Suppressor macrophage (primary cell): ENCODE measurements at regions not wholly inside any gene's neighbourhood (a gene's known extent, or its start where the extent isn't known, plus 50 kb on each side); places are given as distances from the start of the nearest gene placed in this dataset.
"Not testable (repeated sequence)": the region's sequence is repeated elsewhere in the genome, so short reads cannot be mapped to it uniquely, and the experiment has no call there.

Experiments used
- DNase-seq, 4 experiments: peaks; one replicate each; pipeline ENCODE4 v3.0.0-alpha.2; 2020 to 2022

GRCh38 chr2:66632882-66633281 is 198.0 kb downstream of the MEIS1 start:
- not testable (repeated sequence) for DNase-seq

DNA sequence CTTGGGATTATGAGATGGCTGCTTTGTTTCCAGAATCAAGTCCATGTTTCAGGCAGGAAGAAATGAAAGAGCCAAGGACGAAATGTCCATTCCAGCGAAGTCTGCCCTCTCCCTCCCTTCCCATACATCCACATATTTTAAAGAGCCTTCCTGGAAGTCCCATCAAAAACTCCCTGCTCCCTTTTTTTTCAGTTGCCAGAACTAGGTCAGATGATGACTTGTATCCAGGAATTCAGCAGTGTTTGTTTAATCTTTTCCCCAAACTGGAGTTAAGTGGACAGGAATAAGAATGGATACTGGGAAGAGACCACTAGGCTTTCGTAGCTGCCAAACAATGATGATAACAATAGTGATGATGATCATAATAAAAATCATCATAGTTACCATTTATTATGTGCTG is 198.7 kb downstream of the MEIS1 start:
- no peak for DNase-seq

GRCh38 chr2:66634784-66635183 is 199.9 kb downstream of the MEIS1 start:
- no peak for DNase-seq

- DNase-seq: no peak
Measured at GRCh38 chr2:66641685-66642084, 206.8 kb downstream of the MEIS1 start.

GRCh38 chr2:66648081-66648480 is 213.2 kb downstream of the MEIS1 start:
- not testable (repeated sequence) for DNase-seq

GRCh38 chr2:66649006-66649405 is 214.1 kb downstream of the MEIS1 start:
- DNase-seq: no peak

GRCh38 chr2:66651295-66651694 is 216.4 kb downstream of the MEIS1 start:
- DNase-seq: no peak

GRCh38 chr2:66660804-66661203 is 225.9 kb downstream of the MEIS1 start:
- DNase-seq: no peak

DNA sequence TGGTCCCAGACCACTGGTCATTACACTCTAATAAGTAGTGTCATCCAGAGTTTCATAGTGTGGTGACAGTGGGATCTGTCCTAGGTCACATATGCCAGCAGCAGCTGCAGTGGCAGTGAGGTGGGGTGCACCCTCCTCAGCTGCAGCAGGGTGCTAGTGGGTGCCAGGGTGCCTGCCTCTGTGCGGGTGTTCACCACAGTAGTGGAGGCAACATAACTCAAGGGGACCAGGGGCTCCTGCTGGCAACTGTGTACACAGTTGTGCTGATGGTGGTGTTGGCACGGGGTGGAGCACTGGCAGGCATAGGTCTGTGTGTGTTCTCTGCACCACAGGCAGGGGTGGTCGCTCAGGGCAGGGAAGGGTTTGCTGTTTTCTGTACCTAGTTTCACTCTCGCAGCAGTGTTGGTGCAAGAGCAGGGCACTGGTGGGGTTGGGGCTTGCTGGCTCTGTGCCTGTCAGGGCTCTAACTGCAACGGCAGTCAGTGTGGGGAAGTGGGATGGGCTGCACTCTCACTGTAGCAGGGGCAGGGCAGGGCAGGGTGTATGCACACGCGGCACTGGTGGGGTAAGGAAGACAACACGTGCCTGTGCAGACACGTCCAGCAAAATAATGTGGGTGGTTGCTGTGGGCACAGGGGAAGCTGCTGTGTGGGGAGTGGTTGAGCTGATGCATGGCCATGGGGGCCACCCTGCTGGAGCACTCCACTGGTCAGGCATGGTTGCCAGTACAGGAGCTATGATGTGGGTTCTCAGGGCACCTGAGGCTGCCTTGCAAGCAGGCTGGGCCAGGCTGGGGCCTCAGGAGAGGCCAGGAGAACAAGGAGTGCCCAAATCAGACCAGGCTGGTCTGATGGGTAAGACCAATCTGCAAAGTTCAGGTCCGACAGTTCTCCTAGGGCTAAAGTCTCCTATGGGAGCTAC is 226.6 kb downstream of the MEIS1 start:
- DNase-seq: no peak

DNA sequence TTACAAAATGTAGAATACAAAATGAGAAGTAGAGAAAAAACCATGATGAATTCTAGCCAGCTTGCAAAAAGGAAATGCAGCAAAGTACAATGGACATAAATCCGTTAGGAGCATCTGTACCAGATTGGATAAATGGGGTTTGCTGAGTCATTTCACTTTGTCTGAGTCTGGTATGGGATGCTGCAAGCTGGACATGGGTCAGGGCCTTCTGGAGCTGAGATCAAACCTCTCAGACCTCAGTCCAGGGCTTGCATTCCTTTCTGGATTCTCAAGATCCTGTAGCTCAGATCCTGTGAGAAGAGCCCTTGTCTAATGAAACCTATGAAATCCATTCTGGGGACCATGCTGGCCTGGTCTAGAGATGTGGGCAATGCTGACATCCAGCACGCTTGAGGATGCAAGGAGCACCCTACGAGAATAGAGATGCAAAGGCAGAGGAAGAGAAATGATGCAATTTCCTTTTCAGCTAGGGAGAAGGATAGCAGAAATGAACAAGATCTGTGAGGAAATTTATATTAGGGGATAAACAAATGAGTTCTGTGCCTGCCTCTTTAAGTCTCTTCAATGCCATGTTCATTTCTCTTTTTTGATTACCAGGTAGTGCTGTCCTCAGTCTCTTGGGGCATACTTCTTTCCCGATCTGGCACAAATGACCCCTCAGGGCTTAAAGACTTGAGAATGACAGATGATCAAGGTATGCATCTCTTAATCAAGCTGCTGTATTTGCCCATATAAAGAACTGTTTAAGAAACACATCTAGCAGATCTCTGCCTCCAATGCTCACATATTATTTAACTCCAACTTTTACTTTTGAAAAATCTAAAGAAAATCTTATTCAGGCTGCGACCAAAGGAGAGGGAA is 230.4 kb downstream of the MEIS1 start:
- no peak for DNase-seq

DNA sequence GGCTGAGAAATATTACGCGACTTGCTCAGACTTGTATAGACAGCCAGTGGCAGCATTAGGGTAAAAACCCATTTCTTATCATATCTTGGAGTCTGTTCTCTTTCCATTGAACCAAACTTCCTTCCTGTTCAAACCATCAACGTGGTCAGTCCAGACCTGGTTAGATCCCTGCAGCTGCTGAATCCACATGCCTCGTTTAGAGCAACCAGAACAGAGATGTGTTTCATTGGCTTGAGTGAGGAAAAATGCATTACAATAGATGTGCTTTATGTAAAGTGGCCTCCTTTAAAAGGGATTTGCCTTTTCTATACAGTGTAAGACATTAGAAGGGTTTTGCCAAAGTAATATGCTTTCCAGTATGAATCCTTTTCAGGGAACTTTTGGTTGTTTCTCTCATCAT is 232.4 kb downstream of the MEIS1 start:
- no peak for DNase-seq

- no peak for DNase-seq
Measured at GRCh38 chr2:66673286-66673685, 238.4 kb downstream of the MEIS1 start.

DNA sequence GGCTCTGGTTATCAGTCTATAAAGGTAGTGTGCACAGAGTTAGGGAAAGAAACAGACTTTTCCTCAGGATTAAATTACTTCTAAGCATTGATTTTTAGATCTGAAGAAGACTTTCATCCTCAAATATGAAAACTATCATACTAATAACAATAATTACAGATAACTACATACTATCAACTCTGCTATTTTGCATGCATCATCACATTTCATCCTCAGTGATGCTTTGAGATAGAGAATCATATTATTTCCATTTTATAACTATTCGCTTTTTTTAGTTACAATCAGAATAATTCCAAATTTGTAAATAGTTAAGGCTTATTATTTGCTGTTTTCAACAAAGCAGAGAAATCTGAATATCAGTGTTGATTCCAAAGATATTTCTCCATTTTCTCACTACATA is 239.2 kb downstream of the MEIS1 start:
- no peak for DNase-seq

GRCh38 chr2:66675591-66675990 is 240.7 kb downstream of the MEIS1 start:
- no peak for DNase-seq

DNA sequence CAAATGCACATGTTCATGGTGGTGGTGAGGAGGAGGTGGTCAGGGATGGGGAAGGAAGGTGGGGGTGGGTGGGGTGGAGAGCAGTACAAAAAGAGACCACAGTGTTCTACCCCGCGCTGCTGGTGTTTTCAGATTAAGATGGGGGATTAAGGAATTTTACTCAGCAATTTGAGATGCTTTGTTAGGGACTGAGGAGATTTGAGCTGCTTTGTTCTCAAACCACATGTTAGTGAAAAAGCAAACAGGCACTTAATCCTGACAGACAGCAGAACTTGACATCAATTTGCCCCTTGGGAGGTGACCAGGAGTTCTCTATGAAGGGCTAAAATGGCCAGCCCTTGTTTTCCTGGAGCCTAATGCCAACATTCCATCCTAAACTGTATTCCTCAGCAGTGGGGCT is 244.5 kb downstream of the MEIS1 start:
- no peak for DNase-seq

DNA sequence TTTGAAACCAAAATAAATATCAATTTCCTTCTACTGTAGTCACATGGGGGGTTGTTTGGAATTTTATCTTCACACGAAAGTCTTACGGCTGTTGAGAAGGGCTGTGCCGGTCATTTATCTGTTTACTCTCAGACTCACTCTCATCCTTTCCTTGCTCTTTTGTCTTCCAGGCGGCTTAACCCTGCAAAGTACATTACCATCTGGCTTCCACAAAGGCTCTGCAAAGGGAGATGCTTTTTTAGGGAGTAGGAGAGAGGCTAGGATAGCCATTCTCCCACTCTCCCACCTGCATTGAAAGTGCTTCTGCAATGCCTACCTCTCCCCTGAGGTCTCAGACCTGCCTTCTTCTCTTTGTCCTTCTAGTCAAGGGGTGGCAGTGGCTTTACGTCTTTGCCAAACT is 247.6 kb downstream of the MEIS1 start:
- no peak for DNase-seq

GRCh38 chr2:66683064-66683463 is 248.1 kb downstream of the MEIS1 start:
- no peak for DNase-seq

GRCh38 chr2:66683599-66683998 is 248.7 kb downstream of the MEIS1 start:
- no peak for DNase-seq

DNA sequence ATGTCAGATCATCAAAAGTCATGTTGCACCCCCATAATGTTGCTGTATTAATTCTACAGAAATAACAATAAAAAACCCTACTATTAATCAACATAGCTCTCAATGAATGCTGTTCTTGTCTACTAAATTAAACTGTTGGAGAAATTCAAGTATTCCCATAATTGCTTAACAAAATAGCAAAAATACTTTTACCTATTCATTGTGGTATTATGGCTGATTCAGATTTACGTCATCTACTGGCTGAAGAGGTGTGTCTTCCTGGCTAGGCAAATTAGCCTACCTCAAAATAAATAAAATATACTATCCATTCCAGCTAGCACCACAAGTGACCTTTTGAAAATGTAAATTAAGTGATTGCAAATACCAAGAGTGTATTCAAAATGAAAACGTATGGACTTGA is 249.4 kb downstream of the MEIS1 start:
- no peak for DNase-seq

DNA sequence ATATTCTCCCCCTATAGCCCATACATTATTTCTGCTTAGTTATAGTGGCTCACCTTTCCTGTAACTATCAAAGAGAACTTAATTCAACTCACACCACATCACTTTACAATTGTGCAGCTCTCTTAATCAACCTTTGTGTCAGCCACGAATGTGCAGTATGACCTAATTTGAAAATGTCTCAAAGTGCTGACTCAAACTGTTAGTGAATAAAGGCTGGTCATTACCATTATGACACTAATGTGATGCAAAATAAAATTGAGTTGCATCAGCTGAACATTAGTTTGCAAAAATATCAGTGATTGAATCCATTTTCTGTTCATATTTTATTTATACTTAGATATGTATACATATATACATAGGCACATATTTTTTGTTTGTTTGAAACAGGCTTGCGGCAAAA is 251.8 kb downstream of the MEIS1 start:
- DNase-seq: no peak

DNA sequence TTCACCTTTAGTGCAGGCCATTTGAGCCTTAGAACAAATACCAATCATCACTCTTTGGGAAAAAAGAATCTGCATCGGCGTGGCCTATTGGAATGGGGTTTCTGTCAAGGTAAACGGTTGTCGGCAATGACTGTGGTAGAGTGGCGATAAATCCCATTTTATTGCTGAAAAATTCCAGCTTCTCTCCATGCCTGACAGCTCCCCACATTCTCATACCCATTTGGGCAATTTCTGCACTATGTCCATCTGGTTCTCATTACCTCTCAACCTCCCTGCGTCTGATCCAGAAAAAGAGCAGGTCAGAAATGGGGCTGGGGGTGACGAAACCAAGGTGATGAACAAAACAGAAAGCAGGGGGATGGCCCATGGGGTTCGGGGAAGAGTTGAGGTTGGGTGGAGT is 254.0 kb downstream of the MEIS1 start:
- DNase-seq: no peak

DNA sequence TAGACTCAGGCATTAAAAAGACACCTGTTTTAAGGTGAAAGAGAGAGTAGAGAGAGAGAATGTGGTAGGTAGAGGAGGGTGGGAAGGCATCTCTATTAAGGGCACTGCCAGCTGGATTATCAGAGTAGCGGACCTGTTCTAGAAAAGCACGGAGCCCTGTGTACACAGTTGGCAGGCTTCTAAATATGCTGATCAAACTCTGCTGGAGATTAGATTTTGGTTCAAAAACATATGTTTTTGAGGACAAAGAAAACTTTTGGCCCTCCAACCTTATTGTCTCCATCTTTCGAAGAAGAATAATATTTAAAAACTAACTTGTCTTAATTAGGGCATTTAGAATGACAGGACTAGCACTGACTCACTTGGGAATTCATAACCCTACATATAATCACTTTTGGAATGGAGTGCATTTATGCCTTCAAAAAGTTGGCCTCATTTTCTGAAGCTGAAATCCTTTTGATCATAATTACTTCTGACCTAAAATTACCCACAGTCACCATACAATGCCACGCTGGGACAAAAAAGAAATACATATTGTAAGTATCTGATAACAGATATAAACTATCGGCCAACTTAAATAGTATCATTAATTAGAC is 254.6 kb downstream of the MEIS1 start:
- DNase-seq: no peak
